GM13977 (cell line): ENCODE measurements at regions not wholly inside any gene's neighbourhood (a gene's known extent, or its start where the extent isn't known, plus 50 kb on each side); places are given as distances from the start of the nearest gene placed in this dataset.

Experiments
- DNase-seq: peaks from one replicate; pipeline ENCODE4 v3.0.0; 2012; ENCODE audit warnings: low spot score
- CTCF ChIP-seq: IDR thresholded peaks from 2 replicates; pipeline ENCODE4 v1.5.1; 2012; ENCODE audit warnings: mild to moderate bottlenecking, control low read depth; ENCODE audit not compliant: insufficient read depth; ENCODE audit errors: extremely low read depth, missing control alignments
- in situ Hi-C: fragments of 300-500 bp; cut with MboI; formaldehyde crosslinking; loops from one replicate; pipeline ENCODE4 v1.12.0; 2022; ENCODE audit warnings: low sequenced_read_pairs, low pct_unique_long_range_greater_than_20kb, mixed read lengths, inconsistent platforms; ENCODE audit not compliant: unreplicated experiment

- TF ChIP-seq CTCF: peak; percentile 25
- in situ Hi-C loops: no loop called here
- no peak for DNase-seq
Measured at GRCh38 chr1:232211149-232211548, 418.8 kb downstream of the SIPA1L2 start.

- TF ChIP-seq CTCF: no peak
- DNase-seq: no peak
- in situ Hi-C loops: no loop called here
Measured at GRCh38 chr1:232209357-232209756, 420.6 kb downstream of the SIPA1L2 start.

GRCh38 chr1:232207073-232207866 is 422.7 kb downstream of the SIPA1L2 start:
- TF ChIP-seq CTCF: no peak
- in situ Hi-C loops: no loop called here
- DNase-seq: no peak

GRCh38 chr1:232204269-232204668 is 425.7 kb downstream of the SIPA1L2 start:
- in situ Hi-C loops: no loop called here
- no peak for TF ChIP-seq CTCF
- no peak for DNase-seq

- DNase-seq: no peak
- TF ChIP-seq CTCF: no peak
- in situ Hi-C loops: no loop called here
Measured at GRCh38 chr1:232201024-232201423, 428.9 kb downstream of the SIPA1L2 start.

GRCh38 chr1:232196042-232196441 is 433.9 kb downstream of the SIPA1L2 start:
- TF ChIP-seq CTCF: no peak
- in situ Hi-C loops: no loop called here
- DNase-seq: no peak
